KMS-11 (cell line): ENCODE measurements at regions not wholly inside any gene's neighbourhood (a gene's known extent, or its start where the extent isn't known, plus 50 kb on each side); places are given as distances from the start of the nearest gene placed in this dataset.

Experiments used
- H2AFZ ChIP-seq: fragments of 200-600 bp; sonication (generic); 2 replicates; pipeline ENCODE4 v1.6.1; 2016; ENCODE audit warnings: antibody characterized with exemption, mixed run types, low read depth
- H3K27ac ChIP-seq: fragments of 200-600 bp; sonication (generic); 2 replicates; pipeline ENCODE4 v1.6.1; 2016; ENCODE audit warnings: mild to moderate bottlenecking, mixed run types
- H3K27me3 ChIP-seq: fragments of 200-600 bp; sonication (generic); 2 replicates; pipeline ENCODE4 v1.6.1; 2017; ENCODE audit warnings: mild to moderate bottlenecking, low read depth, mixed run types, moderate library complexity; ENCODE audit not compliant: insufficient read depth
- H3K36me3 ChIP-seq: fragments of 200-600 bp; sonication (generic); 2 replicates; pipeline ENCODE4 v1.6.1; 2017; ENCODE audit warnings: mild to moderate bottlenecking, mixed run types; ENCODE audit not compliant: insufficient read depth
- H3K4me1 ChIP-seq: fragments of 200-600 bp; sonication (generic); 2 replicates; pipeline ENCODE4 v1.6.1; 2016; ENCODE audit warnings: mild to moderate bottlenecking, low read depth, mixed run types; ENCODE audit not compliant: poor library complexity, severe bottlenecking
- H3K4me2 ChIP-seq: fragments of 200-600 bp; sonication (generic); 2 replicates; pipeline ENCODE4 v1.7.0; 2016; ENCODE audit warnings: mild to moderate bottlenecking, mixed run types
- H3K4me3 ChIP-seq: fragments of 200-600 bp; sonication (generic); IDR thresholded peaks from 2 replicates; pipeline ENCODE4 v1.6.1; 2017; ENCODE audit warnings: low read depth, low read length, mixed read lengths; ENCODE audit not compliant: insufficient read depth
- H3K79me2 ChIP-seq: fragments of 200-600 bp; sonication (generic); 2 replicates; pipeline ENCODE4 v1.6.1; 2016; ENCODE audit warnings: low read depth, mixed run types; ENCODE audit not compliant: insufficient read depth
- H3K9ac ChIP-seq: fragments of 200-600 bp; sonication (generic); 2 replicates; pipeline ENCODE4 v1.6.1; 2016; ENCODE audit warnings: mild to moderate bottlenecking, mixed run types
- H4K20me1 ChIP-seq: fragments of 200-600 bp; sonication (generic); 2 replicates; pipeline ENCODE4 v1.6.1; 2016; ENCODE audit warnings: mild to moderate bottlenecking, mixed run types; ENCODE audit not compliant: insufficient read depth
- CTCF ChIP-seq: fragments of 200-600 bp; sonication (generic); conservative IDR thresholded peaks from 2 replicates; pipeline ENCODE4 v1.6.1; 2017; ENCODE audit warnings: low read depth, mild to moderate bottlenecking, antibody characterized with exemption, low read length, moderate library complexity, mixed read lengths

- Histone ChIP-seq H2AFZ (no peak overlapping the region), H3K4me1 (no peaks in the 10 kb centered on the region), H4K20me1 (no peaks in the 10 kb centered on the region), H3K27me3 (0 out of 2 replicates have a peak, but pooled peaks cover 3% of the 10 kb centered on the region), H3K9ac (no peak overlapping the region), H3K36me3 (no peaks in the 10 kb centered on the region), H3K79me2 (no peaks in the 10 kb centered on the region), H3K4me3 (no peak overlapping the region), H3K27ac (no peak overlapping the region), H3K4me2 (no peak overlapping the region)
- no peak for TF ChIP-seq CTCF
Measured at GRCh38 chr2:35504419-35504818, 851.2 kb upstream of the CRIM1 start.

GRCh38 chr2:35503738-35504199, 851.8 kb upstream of the CRIM1 start:
- Histone ChIP-seq H3K4me1 (no peaks in the 10 kb centered on the region), H3K4me3 (no peak overlapping the region), H3K4me2 (no peak overlapping the region), H3K36me3 (no peaks in the 10 kb centered on the region), H4K20me1 (no peaks in the 10 kb centered on the region), H3K79me2 (no peaks in the 10 kb centered on the region), H3K27ac (no peak overlapping the region), H3K9ac (no peak overlapping the region), H3K27me3 (0 out of 2 replicates have a peak, but pooled peaks cover 3% of the 10 kb centered on the region), H2AFZ (no peak overlapping the region)
- no peak for TF ChIP-seq CTCF

DNA sequence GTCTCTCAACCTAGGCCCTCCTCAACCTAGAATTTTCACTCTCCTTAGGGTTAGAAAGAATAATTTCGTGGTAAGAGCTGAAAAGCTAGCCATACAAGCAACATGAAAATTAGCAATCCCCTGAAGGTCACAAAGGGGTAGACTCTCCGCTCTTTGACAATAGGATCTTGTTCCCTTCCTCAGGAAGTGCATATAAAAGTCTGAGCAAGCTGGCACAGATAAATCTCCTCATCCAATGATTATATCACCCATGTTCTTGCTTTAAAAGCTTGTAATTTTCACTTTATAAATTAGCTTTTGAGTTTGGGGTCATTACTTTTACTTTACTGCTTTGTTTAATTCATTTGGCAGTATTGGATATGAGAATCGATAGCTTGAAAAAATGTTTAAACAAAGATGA, 852.3 kb upstream of the CRIM1 start:
- Histone ChIP-seq H3K9ac (no peak overlapping the region), H3K27me3 (0 out of 2 replicates have a peak, but pooled peaks cover 3% of the 10 kb centered on the region), H3K36me3 (no peaks in the 10 kb centered on the region), H3K79me2 (no peaks in the 10 kb centered on the region), H3K27ac (no peak overlapping the region), H3K4me3 (no peak overlapping the region), H3K4me2 (no peak overlapping the region), H4K20me1 (no peaks in the 10 kb centered on the region), H3K4me1 (no peaks in the 10 kb centered on the region), H2AFZ (no peak overlapping the region)
- TF ChIP-seq CTCF = no peak

- TF ChIP-seq CTCF = no peak
Measured at GRCh38 chr2:35501076-35501475, 854.5 kb upstream of the CRIM1 start.

More at GRCh38 chr2:35501076-35501475, 854.5 kb upstream of the CRIM1 start:
- Histone ChIP-seq H2AFZ (no peak overlapping the region), H3K79me2 (no peaks in the 10 kb centered on the region), H3K9ac (no peak overlapping the region), H3K4me1 (no peaks in the 10 kb centered on the region), H3K4me2 (no peak overlapping the region), H3K36me3 (no peaks in the 10 kb centered on the region; the same call in 1 of the 2 replicates), H3K27me3 (0 out of 2 replicates have a peak, but pooled peaks cover 3% of the 10 kb centered on the region), H3K4me3 (no peak overlapping the region), H4K20me1 (no peaks in the 10 kb centered on the region), H3K27ac (no peak overlapping the region)
